NCI-H1436 (cell line): ENCODE measurements at regions not wholly inside any gene's neighbourhood (a gene's known extent, or its start where the extent isn't known, plus 50 kb on each side); places are given as distances from the start of the nearest gene placed in this dataset.
A peak's percentile ranks its signal among the peaks of the same experiment; 100 is the strongest.

ENCODE experiments used
- DNase-seq: peaks from one replicate; lab custom pipeline; 2025; lab: John Stamatoyannopoulos, UW

GRCh38 chr5:72005671-72006070, 101.6 kb upstream of the MAP1B start:
- peak; percentile 66 for DNase-seq

GRCh38 chr5:72006361-72006760, 100.9 kb upstream of the MAP1B start:
- no peak for DNase-seq

GRCh38 chr5:72007336-72008111, 99.8 kb upstream of the MAP1B start:
- no peak for DNase-seq

GRCh38 chr5:72009280-72009679, 98.0 kb upstream of the MAP1B start:
- no peak for DNase-seq

GRCh38 chr5:72010430-72010829, 96.8 kb upstream of the MAP1B start:
- DNase-seq: no peak

GRCh38 chr5:72012906-72013305, 94.4 kb upstream of the MAP1B start:
- no peak for DNase-seq

- peak; percentile 88 for DNase-seq
Observed at GRCh38 chr5:72013766-72014624, 93.3 kb upstream of the MAP1B start.

GRCh38 chr5:72015103-72015548, 92.1 kb upstream of the MAP1B start:
- DNase-seq: peak; percentile 67

- DNase-seq: no peak
Observed at GRCh38 chr5:72018143-72018803, 89.0 kb upstream of the MAP1B start.

GRCh38 chr5:72020161-72020983, 86.9 kb upstream of the MAP1B start:
- no peak for DNase-seq

- DNase-seq: no peak
Observed at GRCh38 chr5:72021651-72022357, 85.5 kb upstream of the MAP1B start.

GRCh38 chr5:72028382-72028781, 78.9 kb upstream of the MAP1B start:
- DNase-seq: no peak

GRCh38 chr5:72030237-72030636, 77.0 kb upstream of the MAP1B start:
- DNase-seq: no peak

GRCh38 chr5:72032788-72033187, 74.5 kb upstream of the MAP1B start:
- DNase-seq: no peak

GRCh38 chr5:72034770-72035169, 72.5 kb upstream of the MAP1B start:
- no peak for DNase-seq

- no peak for DNase-seq
Observed at GRCh38 chr5:72035831-72036230, 71.4 kb upstream of the MAP1B start.

GRCh38 chr5:72036951-72037350, 70.3 kb upstream of the MAP1B start:
- DNase-seq: no peak

- no peak for DNase-seq
Observed at GRCh38 chr5:72040513-72040912, 66.8 kb upstream of the MAP1B start.

GRCh38 chr5:72041654-72042053, 65.6 kb upstream of the MAP1B start:
- no peak for DNase-seq

- no peak for DNase-seq
Observed at GRCh38 chr5:72042097-72042496, 65.2 kb upstream of the MAP1B start.

- DNase-seq: no peak
Observed at GRCh38 chr5:72045692-72046091, 61.6 kb upstream of the MAP1B start.
